HS-27A (cell line): ENCODE measurements at regions not wholly inside any gene's neighbourhood (a gene's known extent, or its start where the extent isn't known, plus 50 kb on each side); places are given as distances from the start of the nearest gene placed in this dataset.
A peak's percentile ranks its signal among the peaks of the same experiment; 100 is the strongest.
"Not testable (repeated sequence)": the region's sequence is repeated elsewhere in the genome, so short reads cannot be mapped to it uniquely, and the experiment has no call there.

Experiments used
- DNase-seq: peaks from one replicate; pipeline ENCODE4 v3.0.0-alpha.2; 2012; ENCODE audit warnings: low read depth, missing footprints

GRCh38 chr11:110873975-110874374 is 161.7 kb upstream of the ARHGAP20 start:
- no peak for DNase-seq

GRCh38 chr11:110870816-110871522 is 158.7 kb upstream of the ARHGAP20 start:
- DNase-seq = no peak

GRCh38 chr11:110867951-110868350 is 155.7 kb upstream of the ARHGAP20 start:
- DNase-seq = no peak

GRCh38 chr11:110866081-110866480 is 153.8 kb upstream of the ARHGAP20 start:
- no peak for DNase-seq

- no peak for DNase-seq
These were observed 150.2 kb upstream of the ARHGAP20 start for GRCh38 chr11:110862407-110862806.

- no peak for DNase-seq
These were observed 148.2 kb upstream of the ARHGAP20 start for GRCh38 chr11:110860461-110860860.

- DNase-seq = no peak
These were observed 147.8 kb upstream of the ARHGAP20 start for GRCh38 chr11:110859998-110860397.

GRCh38 chr11:110859240-110859840 is 147.1 kb upstream of the ARHGAP20 start:
- DNase-seq = no peak

GRCh38 chr11:110858547-110858921 is 146.3 kb upstream of the ARHGAP20 start:
- DNase-seq = no peak

GRCh38 chr11:110857892-110858546 is 145.8 kb upstream of the ARHGAP20 start:
- peak; percentile 1 for DNase-seq

GRCh38 chr11:110856996-110857812 is 145.0 kb upstream of the ARHGAP20 start:
- DNase-seq = no peak

- DNase-seq = no peak
These were observed 144.1 kb upstream of the ARHGAP20 start for GRCh38 chr11:110856340-110856739.

GRCh38 chr11:110855191-110855590 is 143.0 kb upstream of the ARHGAP20 start:
- no peak for DNase-seq

- no peak for DNase-seq
These were observed 140.8 kb upstream of the ARHGAP20 start for GRCh38 chr11:110852921-110853490.

- no peak for DNase-seq
These were observed 138.6 kb upstream of the ARHGAP20 start for GRCh38 chr11:110850846-110851245.

GRCh38 chr11:110843053-110843452 is 130.8 kb upstream of the ARHGAP20 start:
- DNase-seq = not testable (repeated sequence)

GRCh38 chr11:110838808-110839207 is 126.6 kb upstream of the ARHGAP20 start:
- no peak for DNase-seq

GRCh38 chr11:110837603-110838002 is 125.4 kb upstream of the ARHGAP20 start:
- DNase-seq = no peak

GRCh38 chr11:110835106-110835505 is 122.9 kb upstream of the ARHGAP20 start:
- DNase-seq = no peak

- no peak for DNase-seq
These were observed 120.8 kb upstream of the ARHGAP20 start for GRCh38 chr11:110833033-110833484.

GRCh38 chr11:110832539-110832938 is 120.3 kb upstream of the ARHGAP20 start:
- DNase-seq = no peak

- no peak for DNase-seq
These were observed 119.8 kb upstream of the ARHGAP20 start for GRCh38 chr11:110832080-110832479.
